Frontal cortex (tissue), 3 donors: ENCODE measurements at regions not wholly inside any gene's neighbourhood (a gene's known extent, or its start where the extent isn't known, plus 50 kb on each side); places are given as distances from the start of the nearest gene placed in this dataset.
A peak's percentile ranks its signal among the peaks of the same experiment; 100 is the strongest.

Source experiments
- DNase-seq, 2 donors: peaks; one replicate each; pipeline ENCODE4 v3.0.0; 2012; ENCODE audit warnings: low spot score in 2 of 2
- FAIRE-seq: peaks from 2 replicates; lab custom pipeline; 2012; peaks lifted over from hg19 to GRCh38; lab: Jason Lieb, UNC
- donor health status: control.
- donor health status: control.
- donor health status: control.

DNA sequence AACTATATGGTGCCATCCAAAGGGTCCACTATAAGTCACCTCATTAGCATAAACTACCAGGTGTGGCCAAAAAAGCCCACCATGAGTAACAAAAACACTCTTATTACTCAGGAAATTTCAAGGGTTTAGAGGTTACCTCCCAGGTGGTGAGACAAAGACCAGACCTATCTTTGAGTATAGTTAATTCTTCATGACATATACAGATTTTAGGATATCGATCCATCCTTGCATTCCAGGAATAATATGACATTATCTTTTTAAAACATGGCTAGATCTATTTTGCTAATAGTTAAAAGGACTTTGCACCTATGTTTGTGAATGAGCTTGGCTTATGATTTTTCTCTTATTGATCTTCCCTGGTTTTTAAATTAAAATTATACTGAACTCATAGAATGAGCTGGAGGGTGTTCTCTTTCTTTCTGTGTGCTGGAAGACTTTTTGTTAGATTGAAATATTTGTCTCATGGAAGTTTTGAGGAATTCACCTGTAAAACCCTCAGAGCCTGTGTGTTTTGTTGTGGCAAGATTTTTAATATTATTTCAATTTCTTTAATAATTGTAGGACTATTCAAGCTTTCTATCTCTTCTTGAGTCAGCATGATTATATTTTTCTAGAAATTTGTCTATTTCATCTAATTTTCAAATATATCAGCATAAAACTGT, 138.7 kb upstream of the SLC45A1 start:
- FAIRE-seq (no peak), DNase-seq (no peak)

DNA sequence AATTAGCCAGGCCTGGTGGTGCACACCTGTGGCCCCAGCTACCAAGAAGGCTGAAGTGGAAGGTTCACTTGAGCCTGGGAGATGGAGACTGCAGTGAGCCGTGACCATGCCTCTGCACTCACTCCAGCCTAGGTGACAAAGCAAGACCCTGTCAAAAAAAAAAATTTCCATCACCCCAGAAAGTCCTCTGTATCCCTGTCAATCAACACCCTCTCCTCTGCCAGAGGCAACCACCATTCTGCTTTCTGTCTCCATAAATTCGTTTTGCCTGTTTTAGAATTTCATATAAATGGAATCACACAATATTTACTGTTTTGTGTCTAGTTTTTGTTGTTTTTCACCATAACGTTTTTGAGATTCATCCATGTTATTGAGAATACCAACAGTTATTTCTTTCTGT, 141.6 kb upstream of the SLC45A1 start:
- FAIRE-seq (no peak), DNase-seq (no peak)

DNA sequence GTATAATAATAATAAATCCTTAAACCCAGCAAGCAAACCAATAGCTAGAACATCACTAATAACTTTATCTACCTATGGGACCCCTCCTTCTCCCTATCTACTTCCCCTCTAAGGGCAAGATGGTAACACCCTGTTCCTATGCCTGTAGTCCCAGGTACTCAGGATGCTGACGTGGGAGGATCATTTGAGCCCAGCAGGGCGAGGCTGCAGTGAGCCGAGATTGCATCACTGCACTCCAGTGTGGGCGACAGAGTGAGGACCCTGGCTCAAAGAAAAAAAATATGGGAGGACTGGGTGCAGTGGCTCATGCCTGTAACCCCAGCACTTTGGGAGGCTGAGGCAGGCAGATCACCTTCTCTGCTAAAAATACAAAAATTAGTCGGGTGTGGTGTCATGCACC, 143.1 kb upstream of the SLC45A1 start:
- FAIRE-seq (no peak), DNase-seq (no peak)

DNA sequence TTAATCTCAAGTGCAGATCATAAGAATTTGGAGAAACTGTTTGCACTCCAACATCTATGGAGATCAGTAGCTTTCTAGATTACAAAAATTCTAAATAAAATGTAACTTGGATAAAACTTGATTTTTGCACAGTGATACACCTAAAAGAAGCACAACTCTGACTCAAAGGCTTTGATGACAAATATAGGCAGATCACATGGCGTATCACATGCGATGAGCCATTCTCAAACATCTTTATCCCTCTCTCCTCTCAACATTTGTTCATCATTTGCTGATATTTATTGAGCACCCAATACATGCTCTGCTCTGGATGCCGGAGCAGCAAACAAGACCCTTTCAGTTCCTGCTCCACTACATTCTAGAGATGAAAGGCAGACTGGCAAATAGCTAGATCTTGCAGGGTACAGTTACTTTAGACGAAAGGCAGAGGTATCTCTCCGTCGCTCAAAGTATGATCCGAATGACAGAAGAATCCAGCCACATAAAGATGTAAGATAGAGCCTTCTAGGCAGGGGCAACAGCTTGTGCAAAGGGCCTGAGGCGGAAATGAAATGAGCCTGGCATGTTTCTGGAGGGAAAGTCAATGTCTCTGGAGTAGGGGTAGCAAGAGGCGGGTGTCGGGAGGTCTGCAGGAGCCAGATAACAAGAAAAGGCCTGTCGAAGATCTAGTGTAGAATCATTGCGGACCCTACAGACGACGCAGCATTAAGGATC, 145.8 kb upstream of the ERRFI1 start:
- FAIRE-seq (no peak), DNase-seq (no peak)

DNA sequence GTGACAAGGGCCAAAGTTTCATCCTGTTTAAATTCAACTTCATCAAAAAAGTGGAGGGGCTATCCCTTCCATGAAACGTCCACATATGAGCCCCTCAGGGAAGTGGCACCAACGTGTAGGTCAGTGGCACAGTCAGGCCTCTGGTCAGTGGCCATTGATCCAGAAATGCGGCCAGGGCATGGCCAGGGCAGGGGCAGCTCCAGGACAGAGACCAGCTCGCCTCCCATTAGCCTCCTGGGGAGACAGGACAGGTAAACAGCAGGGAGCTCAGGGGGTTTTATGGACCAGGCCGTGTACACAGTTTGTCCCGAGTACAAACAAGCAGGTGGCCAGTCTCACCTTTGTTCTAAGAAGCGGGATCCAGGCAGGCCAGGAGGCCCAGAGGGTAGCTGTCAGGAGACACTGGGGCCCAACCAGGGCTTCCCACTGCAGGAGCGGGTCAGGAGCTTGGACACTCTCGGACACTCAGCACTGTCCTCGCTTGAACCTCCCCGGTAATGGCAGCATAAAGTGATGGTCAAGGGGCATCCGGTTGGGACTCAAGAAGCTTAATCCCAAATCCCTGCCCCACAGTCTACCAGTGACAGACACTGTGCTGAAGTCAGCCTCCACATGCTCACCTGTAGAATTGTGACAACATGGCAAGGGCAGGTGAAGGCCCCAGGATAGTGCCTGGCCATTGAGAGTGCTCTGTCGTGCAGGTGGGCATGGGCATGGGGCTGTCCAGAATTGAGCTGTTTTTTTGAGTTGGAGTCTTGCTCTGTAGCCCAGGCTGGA, 144.1 kb upstream of the ERRFI1 start:
- DNase-seq (no peak), FAIRE-seq (no peak)

DNA sequence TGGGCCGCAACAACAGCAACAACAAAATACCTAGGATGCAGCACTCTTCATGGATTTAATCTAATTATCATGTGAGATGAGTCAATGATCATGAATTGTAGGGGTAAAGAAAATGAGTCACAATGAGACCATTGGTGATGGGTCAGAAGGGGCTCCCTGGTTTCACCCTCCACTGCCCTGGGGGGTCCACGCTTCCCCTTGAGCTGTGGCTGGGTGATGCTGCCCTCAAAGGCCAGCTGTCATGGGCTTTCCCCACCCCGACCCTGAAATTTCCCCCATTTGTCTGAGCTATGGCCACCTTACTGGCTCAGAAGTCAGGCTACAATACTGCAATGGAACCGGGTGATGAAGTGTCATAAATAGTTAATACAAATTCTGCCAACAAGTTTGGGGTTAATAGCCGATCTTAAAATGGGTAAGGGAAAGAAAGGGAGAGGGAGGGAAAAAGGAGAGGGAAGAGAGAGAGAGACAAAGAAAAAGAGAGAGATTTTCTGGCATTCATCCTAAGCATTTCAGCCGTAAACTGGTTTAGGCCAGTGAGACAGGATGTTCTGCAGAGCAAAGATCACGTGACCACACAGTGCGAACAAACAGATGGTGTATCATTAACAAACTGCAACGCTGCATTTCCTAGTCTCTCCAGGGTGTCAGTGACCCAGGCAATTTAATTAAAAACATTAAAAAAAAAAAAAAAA, 143.4 kb upstream of the ERRFI1 start:
- DNase-seq (peak; percentile 13 to 68), FAIRE-seq (no peak)

DNA sequence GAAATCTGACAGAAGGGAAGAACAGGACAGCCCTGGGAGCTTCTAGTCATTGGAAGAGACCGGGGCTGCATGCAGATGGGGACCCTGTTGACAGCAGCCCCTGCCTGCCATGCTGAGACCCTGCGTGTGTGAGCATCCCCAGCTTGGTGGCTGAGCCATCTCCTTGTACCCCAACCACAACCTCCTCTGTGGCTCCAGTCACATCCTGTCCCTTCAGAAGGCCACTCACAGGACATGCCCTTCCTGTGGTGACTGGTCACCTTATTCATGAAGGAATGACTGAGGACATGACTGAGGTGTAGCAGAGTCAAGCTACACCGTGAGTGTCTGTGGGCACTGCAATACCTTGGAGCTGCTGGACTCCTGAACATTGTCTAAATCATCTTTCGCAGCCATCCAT, 141.8 kb upstream of the ERRFI1 start:
- FAIRE-seq (no peak), DNase-seq (no peak)

DNA sequence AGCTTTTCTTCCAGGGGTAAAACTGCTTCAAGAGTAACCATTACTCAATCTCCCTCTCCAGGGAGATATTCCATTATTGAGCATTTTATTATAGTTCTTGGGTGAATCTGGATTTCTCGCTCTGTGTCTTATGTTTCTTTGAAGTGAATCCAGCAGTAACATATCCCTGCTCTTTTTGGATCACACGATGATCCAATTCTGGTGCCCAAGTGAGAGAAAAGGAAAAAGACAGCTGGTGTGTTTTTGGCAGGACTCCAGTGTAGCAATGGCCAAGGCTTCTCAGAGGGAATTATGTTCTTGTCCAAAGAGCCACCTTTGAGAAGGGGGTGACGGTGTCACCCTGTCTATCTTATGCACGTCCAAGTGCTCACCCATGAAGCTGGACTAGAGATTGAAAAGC, 140.3 kb upstream of the ERRFI1 start:
- FAIRE-seq, result no peak
- DNase-seq, result no peak

DNA sequence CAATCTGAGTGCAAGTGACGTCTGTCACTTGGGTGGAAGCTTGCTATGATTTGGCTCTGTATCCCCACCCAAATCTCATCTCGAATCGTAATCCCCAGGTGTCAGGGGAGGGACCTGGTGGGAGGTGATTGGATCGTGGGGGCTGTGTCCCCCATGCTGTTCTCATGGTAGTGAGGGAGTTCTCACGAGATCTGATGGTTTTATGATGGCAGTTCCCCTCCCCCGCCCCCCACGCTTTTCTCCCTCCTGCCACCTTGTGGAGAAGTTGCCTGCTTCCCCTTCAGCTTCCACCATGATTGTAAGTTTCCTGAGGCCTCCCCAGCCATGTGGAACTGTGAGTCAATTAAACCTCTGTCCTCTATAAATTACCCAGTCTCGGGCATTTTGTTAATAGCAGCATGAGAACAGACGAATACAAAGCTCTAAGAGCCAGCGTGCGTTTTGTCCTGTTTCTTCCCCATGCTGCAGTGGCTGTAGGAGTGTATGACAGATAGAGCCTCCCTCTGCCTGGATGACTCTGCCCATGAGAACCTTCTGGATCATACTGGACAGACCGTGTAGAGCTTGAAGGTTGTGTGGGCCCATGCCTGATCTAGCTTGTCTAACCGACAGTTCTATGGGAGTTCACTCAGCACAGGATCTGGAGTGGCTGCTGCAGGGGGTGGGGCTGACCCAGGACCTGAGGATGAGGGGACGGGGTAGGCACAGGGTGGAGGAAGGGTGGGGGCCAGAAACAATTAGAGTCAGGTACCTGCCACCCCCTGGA, 139.7 kb upstream of the ERRFI1 start:
- FAIRE-seq, result no peak
- no peak for DNase-seq

DNA sequence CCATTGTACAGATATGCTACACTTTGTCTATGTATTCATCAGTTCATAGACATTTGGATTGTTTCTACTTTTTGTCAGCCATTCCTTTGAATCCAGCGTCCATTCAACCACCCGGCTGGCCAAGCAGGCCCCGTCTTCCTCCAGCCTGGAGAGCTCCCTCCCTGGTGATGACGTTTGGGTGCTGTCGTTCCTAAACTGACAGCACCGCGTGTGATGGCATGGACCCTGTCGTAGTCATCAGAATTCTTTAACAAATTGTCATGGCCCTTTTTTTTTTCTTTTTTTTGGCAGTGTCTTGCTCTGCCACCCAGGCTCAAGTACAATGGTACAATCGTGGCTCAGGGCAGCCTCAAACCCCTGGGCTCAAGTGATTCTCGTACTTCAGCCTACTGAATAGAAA, 138.6 kb upstream of the ERRFI1 start:
- no peak for DNase-seq
- FAIRE-seq, result no peak

DNA sequence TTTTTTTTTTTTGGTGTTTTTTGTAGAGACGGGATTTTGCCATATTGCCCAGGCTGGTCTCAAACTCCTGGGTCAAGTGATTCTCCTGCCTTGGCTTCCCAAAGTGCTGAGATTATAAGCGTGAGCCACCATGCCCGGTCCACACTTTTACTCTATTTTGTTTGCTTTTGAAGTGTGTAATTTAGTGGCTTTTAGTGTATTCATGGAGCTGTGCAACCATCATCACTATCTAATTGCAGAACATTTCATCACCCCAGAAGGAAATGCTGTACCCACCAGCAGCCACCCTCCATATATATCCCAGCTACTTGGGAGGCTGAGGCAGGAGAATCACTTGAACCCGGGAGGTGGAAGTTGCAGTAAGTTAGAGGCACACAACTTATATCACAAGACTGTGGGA, 136.9 kb upstream of the ERRFI1 start:
- DNase-seq (no peak), FAIRE-seq (no peak)

DNA sequence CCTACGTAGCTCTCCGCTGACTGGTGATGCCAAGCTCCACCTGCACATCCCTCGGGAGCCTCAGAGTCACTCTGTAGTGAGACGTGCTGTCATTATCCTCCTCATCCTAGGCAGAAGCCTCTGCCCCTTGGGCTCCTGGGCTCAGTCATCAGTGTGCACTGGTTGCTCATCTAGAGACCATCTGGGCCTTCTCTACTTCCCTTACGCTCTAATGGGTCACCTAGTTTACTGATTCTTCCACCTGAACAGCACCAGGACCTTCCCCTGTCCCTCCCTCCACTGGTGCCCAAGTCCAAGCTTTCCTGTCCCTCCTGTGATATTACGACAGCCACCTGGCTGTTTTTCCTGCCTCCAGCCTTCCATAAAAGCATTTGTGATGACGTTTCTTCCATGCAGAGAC, 136.1 kb upstream of the ERRFI1 start:
- DNase-seq (no peak), FAIRE-seq (no peak)

DNA sequence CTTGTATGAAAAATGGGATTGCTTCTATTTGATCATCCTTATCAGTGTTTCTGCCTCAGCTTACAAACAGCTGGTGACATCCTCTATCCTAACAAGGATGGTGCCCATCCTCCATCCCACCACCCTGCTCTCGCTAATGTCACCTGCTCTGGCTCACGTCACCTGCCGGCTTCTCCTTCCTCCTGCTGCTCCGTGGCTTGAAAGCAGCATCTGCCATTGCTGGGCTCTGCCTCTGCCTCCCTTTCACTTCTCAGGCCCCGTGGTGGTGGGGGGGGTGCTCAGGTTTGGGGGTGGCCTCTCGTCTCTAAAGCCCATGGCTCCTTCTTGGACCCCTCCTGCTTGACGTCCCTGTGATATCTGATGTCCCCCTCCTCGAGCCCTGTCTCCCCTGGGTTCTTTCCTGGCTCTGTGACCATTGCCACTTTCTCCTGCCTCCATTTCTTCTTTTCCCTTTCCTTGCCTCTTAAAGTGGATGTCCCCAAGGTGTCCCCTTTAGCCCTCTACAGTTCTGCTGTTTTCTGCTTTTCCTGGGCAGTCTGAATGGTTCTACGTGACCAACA, 135.5 kb upstream of the ERRFI1 start:
- FAIRE-seq, result no peak
- no peak for DNase-seq

DNA sequence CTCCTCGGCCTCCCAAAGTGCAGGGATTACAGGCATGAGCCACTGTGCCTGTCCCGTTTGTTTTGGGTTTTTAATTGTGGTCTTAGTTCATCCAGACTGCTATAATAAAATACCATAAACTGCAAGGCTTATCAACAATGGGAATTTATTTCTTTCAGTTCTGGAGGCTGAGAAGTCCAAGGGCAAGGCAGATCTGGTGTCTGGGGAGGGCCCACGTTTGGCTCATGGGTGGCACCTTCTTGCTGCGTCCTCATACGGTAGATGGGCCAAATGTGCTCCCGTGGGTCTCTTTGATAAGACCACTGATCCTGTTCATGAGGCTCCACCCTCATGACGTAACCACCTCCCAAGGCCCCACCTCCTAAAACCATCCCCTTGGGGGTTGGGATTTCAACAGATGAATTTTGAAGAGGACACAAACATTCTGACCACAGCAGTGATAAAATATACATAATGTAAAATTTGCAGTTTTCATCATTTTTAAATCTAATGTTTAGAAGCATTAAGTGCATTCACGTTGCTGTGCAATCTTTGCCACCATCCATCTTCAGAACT, 133.4 kb upstream of the ERRFI1 start:
- no peak for FAIRE-seq
- DNase-seq, result no peak

DNA sequence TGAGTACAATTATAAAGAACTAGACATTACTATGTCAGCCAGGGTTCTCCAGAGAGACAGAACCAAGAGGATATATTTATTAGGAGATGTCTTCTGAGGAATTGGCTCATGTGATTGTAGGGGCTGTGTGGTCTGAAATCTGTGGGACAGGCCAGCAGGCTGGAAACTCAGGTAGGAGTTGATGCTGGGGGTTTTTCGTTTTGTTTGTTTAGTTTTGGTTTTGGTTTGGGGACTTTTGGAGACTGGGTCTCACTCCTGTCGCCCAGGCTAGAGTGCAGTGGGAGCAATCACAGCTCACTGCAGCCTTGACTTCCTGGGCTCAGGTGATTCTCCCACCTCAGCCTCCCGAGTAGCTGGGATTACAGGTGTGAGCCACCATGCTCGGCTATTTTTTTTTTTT, 132.9 kb upstream of the ERRFI1 start:
- DNase-seq (no peak), FAIRE-seq (no peak)

DNA sequence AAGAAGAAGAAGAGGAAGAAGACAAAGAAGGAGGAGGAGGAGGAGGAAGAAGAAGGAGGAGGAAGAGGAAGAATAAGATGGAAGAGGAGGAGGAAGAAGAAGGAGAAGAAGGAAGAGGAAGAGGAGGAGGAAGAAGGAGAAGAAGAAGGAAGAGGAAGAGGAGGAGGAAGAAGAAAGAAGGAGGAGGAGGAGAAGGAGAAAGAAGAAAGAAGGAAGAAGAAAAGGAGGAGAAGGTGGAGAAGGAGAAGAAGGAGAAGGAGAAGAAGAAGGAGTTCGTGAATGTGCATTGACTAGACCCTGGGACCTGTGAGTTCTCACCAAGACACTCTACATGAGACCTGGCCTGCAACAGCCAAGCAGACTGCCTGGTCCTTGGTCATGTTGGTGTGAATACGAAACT, 131.7 kb upstream of the ERRFI1 start:
- DNase-seq (no peak), FAIRE-seq (no peak)

DNA sequence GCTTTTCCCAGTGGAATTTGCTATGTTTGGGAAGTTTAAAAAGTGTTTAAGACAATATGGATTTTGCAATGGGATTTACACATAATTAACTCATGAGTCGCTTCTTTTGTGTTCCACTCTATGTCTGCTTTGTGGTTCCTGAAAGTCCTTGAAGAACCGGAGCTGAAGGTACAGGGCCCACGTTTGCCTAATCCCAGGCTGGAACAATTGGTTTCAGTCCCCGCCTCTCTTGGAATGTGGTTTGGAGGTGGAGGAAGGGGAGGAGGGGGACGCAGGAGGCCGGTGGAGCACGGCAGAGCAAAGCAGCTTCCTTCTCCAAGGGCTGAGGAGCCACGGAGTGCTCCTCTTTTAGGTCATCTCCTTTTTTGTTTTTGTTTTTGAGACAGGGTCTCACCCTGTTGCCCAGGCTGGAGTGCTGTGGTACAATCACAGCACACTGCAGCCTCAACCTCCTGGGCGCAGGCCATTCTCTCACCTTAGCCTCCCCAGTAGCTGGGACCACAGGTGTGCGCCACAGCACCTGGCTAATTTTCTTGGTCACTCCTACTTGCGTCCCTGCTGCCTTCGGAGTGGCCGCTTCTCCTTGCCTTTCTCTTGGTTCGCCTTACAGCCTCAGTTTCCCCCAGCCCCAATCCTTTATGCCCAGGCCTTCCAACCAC, 129.5 kb upstream of the ERRFI1 start:
- FAIRE-seq (no peak), DNase-seq (no peak)

DNA sequence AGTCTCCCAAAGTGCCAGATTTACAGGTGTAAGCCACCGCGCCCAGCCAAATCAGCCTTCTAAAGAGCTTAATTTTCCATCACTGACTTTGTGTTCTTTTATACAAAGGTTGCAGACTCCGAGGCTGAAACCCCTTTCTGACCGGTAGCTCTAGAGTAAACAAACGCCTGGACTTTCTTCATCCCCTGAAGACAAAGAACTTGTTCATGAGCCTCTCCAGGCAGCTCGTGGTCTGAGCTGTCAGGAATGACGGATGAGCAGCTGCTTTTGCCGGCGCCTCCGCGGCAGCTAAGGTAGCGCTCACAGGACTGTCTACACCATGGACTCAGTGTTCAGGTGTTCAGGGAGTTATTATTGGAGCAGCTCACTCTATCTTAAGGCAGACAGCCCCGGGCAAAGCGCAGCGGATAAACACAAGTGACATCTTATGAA, 128.5 kb upstream of the ERRFI1 start:
- FAIRE-seq, result no peak
- no peak for DNase-seq

DNA sequence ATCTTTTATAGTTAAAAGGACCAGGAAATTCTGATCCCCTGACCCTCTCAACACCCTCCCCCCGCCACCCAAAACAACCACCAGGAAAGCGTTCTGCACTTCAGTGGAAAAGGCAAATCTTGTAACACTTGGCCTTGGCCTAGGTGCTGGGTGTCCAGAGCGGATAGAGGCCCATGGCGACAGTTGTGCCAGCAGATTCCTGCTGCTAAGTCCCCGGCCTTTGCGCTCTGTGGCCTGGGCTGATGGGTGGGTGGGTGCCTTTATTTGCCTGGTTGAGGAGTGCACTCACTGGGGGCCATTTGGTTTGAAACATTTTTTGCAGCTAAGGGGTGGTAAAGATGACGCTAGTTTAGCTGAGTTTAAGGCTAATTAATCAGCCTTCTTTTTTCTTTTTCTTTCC, 127.9 kb upstream of the ERRFI1 start:
- FAIRE-seq (no peak), DNase-seq (no peak)
